ENCODE measurements at regions not wholly inside any gene's neighbourhood (a gene's known extent, or its start where the extent isn't known, plus 50 kb on each side); places are given as distances from the start of the nearest gene placed in this dataset.

- TF ChIP-seq TAF1 (IDR thresholded peaks at IDR 0.05; ENCODE audit: low read depth) = no peak
- TF ChIP-seq REST (IDR thresholded peaks at IDR 0.05; ENCODE audit: low read depth) = no peak
- no peak for TF ChIP-seq MAX (IDR thresholded peaks at IDR 0.05)
- TF ChIP-seq ZBTB7A (IDR thresholded peaks at IDR 0.05; ENCODE audit: low read depth) = no peak
- TF ChIP-seq YY1 (IDR thresholded peaks at IDR 0.05; ENCODE audit: low read depth) = no peak
- TF ChIP-seq RAD21 (IDR thresholded peaks at IDR 0.05; ENCODE audit: low read depth) = no peak
- no peak for TF ChIP-seq NFIC (IDR thresholded peaks at IDR 0.05)
Observed at GRCh38 chr15:45862034-45862433, 227.2 kb downstream of the SQOR start.
